ENCODE measurements at regions not wholly inside any gene's neighbourhood (a gene's known extent, or its start where the extent isn't known, plus 50 kb on each side); places are given as distances from the start of the nearest gene placed in this dataset.
"Not testable (repeated sequence)": the region's sequence is repeated elsewhere in the genome, so short reads cannot be mapped to it uniquely, and the experiment has no call there.

- not testable (repeated sequence) for H3K9me3 Mint-ChIP-seq; H3K27ac Mint-ChIP-seq; H3K36me3 Mint-ChIP-seq (ENCODE audit: low read depth); H3K4me1 Mint-ChIP-seq; ATAC-seq (replicated peaks); H3K4me3 Mint-ChIP-seq
- peaks cover 21% of the 10 kb centered on the region for H3K27me3 Mint-ChIP-seq
Observed at GRCh38 chr11:71152312-71153004, 99.9 kb downstream of the SHANK2 start.

DNA sequence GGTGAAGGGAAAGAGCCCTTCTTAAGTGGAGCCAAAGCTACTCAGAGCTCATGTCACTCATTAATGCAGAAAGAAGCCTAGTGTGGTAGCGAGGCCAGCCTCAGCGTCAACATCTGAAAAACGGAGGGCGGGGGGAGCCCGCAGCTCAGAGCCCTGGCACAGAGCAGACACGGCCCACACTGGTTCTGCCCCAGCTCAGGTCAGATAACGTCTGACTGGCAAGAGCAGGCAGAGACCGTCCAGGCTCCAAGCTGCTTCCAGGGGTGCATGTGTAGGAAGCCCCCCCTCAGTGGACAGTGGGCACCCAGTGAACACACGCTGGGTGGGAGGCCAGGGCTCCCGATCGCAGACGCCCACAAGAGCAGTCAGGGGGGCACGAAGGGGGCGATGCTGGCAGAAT, 100.8 kb downstream of the SHANK2 start:
- Mint-ChIP-seq H3K36me3 (ENCODE audit: low read depth) (no peaks in the 10 kb centered on the region), H3K9me3 (peaks cover 4% of the 10 kb centered on the region), H3K27ac (no peak overlapping the region), H3K27me3 (peaks cover 14% of the 10 kb centered on the region), H3K4me3 (no peak overlapping the region), H3K4me1 (no peaks in the 10 kb centered on the region)
- no peak for ATAC-seq (replicated peaks)

DNA sequence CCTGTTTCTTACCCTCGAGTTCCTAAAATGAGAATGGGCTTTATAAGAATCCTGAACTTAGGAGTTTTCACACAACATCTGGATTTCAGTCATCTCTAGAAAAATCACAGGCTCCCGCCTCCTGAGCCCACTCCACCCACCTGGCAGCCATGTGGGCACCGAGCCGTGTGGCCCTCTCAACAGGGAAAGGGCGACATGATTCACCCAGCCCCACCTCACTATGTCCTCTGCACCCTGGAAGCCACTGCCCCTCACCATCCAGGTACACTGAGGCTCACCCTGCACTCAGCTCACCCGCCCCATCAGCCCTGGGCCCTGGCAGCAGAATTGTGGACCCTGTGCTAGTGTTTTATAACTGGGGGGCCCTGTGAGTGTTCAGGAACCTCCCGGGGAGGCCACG, 101.5 kb downstream of the SHANK2 start:
- Mint-ChIP-seq H3K27me3 (peaks cover 10% of the 10 kb centered on the region), H3K27ac (no peak overlapping the region), H3K9me3 (peaks cover 4% of the 10 kb centered on the region), H3K4me1 (no peaks in the 10 kb centered on the region), H3K36me3 (ENCODE audit: low read depth) (no peaks in the 10 kb centered on the region), H3K4me3 (no peak overlapping the region)
- ATAC-seq (replicated peaks): no peak

GRCh38 chr11:71148716-71149115, 103.7 kb downstream of the SHANK2 start:
- Mint-ChIP-seq H3K27me3 (peaks cover 10% of the 10 kb centered on the region), H3K4me3 (no peak overlapping the region), H3K27ac (no peak overlapping the region), H3K4me1 (no peaks in the 10 kb centered on the region), H3K36me3 (ENCODE audit: low read depth) (no peaks in the 10 kb centered on the region), H3K9me3 (peaks cover 4% of the 10 kb centered on the region)
- ATAC-seq (replicated peaks): no peak

DNA sequence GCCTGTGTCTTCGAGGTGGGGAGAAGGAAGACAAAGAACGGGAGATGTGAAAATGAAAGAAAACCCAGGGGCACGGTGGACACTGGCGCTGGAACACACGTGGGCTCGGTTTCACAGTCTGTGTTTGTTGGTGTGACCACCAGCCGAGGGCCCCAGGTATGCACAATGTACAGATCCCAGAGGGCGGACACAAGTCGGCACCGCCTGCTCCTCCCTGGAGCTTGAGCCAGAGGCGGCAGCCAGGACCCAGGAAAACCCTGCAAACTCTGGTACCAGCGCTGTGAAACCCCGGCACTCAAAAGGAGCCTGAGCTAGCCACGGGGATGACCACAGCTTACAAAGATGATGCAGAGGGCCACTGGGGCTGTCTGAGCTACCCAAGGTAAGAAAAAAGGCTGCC, 105.0 kb downstream of the SHANK2 start:
- no peak overlapping the region for H3K4me3 Mint-ChIP-seq
- H3K36me3 Mint-ChIP-seq (ENCODE audit: low read depth): no peaks in the 10 kb centered on the region
- no peak for ATAC-seq (replicated peaks)
- peaks cover 5% of the 10 kb centered on the region for H3K27me3 Mint-ChIP-seq
- no peak overlapping the region for H3K27ac Mint-ChIP-seq
- H3K4me1 Mint-ChIP-seq: no peaks in the 10 kb centered on the region
- H3K9me3 Mint-ChIP-seq: peaks cover 4% of the 10 kb centered on the region

GRCh38 chr11:71146846-71147245, 105.5 kb downstream of the SHANK2 start:
- ATAC-seq (replicated peaks): no peak
- peaks cover 4% of the 10 kb centered on the region for H3K9me3 Mint-ChIP-seq
- H3K27ac Mint-ChIP-seq: no peak overlapping the region

DNA sequence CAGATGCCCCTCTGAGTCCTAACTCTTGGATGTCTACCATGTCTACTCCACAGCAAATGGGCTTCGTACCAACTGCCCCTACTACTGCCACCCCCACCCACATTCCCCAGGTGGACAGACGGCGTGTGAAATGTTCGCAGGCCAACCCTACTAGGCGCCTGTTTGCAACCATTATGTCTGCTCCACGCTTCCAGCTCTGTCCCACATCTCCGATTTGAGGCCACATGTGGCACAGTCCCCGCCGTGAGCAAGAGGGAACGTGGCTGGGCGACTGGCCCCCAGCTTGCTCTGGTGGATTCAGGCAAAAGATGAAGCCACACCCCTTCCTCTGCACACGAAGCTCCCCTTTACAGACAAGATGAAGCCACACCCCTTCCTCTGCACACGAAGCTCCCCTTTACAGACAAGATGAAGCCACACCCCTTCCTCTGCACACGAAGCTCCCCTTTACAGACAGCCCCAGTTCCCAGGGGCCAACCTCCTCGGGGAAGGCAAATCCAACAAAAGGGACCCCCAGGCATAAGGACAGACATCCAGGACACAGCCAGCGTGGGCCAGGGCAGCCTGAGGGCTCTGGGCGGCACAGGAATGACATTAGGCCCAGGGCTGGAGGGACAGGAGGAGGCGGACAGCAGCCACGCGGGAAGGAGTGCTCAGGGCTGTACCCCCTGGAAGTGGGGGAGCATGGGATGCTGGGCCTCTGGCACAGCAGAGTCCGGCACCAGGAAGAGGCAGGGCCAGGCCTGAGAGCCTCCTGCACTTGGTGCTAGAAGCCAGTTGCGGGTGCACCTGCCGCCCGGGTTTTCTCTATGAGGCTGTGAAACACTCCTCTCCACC, 106.2 kb downstream of the SHANK2 start:
- H3K36me3 Mint-ChIP-seq (ENCODE audit: low read depth): no peaks in the 10 kb centered on the region
- H3K4me1 Mint-ChIP-seq: no peaks in the 10 kb centered on the region
- H3K9me3 Mint-ChIP-seq: peaks cover 4% of the 10 kb centered on the region
- ATAC-seq (replicated peaks): no peak
- no peak overlapping the region for H3K4me3 Mint-ChIP-seq
- H3K27ac Mint-ChIP-seq: no peak overlapping the region
- H3K27me3 Mint-ChIP-seq: peaks cover 4% of the 10 kb centered on the region

More at GRCh38 chr11:71146846-71147245, 105.5 kb downstream of the SHANK2 start:
- Mint-ChIP-seq H3K4me3 (no peak overlapping the region), H3K36me3 (ENCODE audit: low read depth) (no peaks in the 10 kb centered on the region), H3K27me3 (peaks cover 5% of the 10 kb centered on the region), H3K4me1 (no peaks in the 10 kb centered on the region)

- H3K27ac Mint-ChIP-seq: no peak overlapping the region
- H3K36me3 Mint-ChIP-seq (ENCODE audit: low read depth): no peaks in the 10 kb centered on the region
- H3K4me3 Mint-ChIP-seq: no peak overlapping the region
- H3K9me3 Mint-ChIP-seq: peaks cover 4% of the 10 kb centered on the region
- ATAC-seq (replicated peaks): no peak
- H3K4me1 Mint-ChIP-seq: no peaks in the 10 kb centered on the region
- peaks cover 4% of the 10 kb centered on the region for H3K27me3 Mint-ChIP-seq
Observed at GRCh38 chr11:71145368-71145767, 107.0 kb downstream of the SHANK2 start.

- ATAC-seq (replicated peaks): no peak
- no peak overlapping the region for H3K4me3 Mint-ChIP-seq
- H3K27ac Mint-ChIP-seq: no peak overlapping the region
- no peaks in the 10 kb centered on the region for H3K4me1 Mint-ChIP-seq
- peaks cover 4% of the 10 kb centered on the region for H3K9me3 Mint-ChIP-seq
- no peaks in the 10 kb centered on the region for H3K36me3 Mint-ChIP-seq (ENCODE audit: low read depth)
- peaks cover 4% of the 10 kb centered on the region for H3K27me3 Mint-ChIP-seq
Observed at GRCh38 chr11:71144736-71145135, 107.6 kb downstream of the SHANK2 start.

GRCh38 chr11:71144010-71144409, 108.4 kb downstream of the SHANK2 start:
- Mint-ChIP-seq H3K4me1 (no peaks in the 10 kb centered on the region), H3K9me3 (no peaks in the 10 kb centered on the region), H3K27me3 (peaks cover 4% of the 10 kb centered on the region), H3K27ac (no peak overlapping the region), H3K4me3 (no peak overlapping the region), H3K36me3 (ENCODE audit: low read depth) (no peaks in the 10 kb centered on the region)
- ATAC-seq (replicated peaks): no peak

- Mint-ChIP-seq H3K4me3 (no peak overlapping the region), H3K4me1 (no peaks in the 10 kb centered on the region), H3K27me3 (peaks cover 4% of the 10 kb centered on the region), H3K9me3 (no peaks in the 10 kb centered on the region), H3K27ac (no peak overlapping the region), H3K36me3 (ENCODE audit: low read depth) (no peaks in the 10 kb centered on the region)
- no peak for ATAC-seq (replicated peaks)
Observed at GRCh38 chr11:71140206-71140919, 112.0 kb downstream of the SHANK2 start.

DNA sequence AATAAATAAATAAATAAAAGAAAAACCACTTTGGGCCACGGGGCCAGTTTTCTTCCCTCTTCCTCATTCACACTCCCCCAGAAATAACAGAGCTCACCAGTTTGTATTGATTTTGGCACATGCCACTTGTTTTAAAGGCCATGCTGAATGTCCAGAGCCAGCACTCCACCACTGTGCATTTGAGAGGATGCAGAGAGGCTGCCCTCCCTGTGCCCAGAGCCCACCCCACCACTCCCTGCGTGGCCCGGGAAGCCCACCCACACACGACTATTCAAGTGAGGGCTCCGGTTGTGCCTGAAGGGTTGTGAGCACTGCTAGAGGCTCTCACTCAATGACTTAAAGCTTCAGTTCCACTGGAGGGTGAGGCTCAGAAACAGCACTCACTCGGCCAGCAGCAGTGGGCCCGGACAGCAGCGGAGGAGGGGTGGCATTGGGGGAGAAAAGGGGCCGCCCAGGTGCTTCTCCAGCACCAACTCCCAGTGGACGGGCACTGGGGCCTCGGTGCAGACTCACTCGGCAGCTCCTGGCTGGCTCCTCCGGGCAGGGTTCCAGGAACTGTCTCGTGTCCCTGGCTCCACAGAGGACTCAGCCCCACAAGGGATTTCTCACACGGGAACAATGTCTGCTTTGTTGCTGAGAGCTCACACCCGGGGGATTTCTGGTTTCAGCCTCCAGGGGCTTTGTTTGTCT, 112.7 kb downstream of the SHANK2 start:
- Mint-ChIP-seq H3K4me3 (no peak overlapping the region), H3K27ac (no peak overlapping the region), H3K36me3 (ENCODE audit: low read depth) (no peaks in the 10 kb centered on the region), H3K27me3 (peaks cover 8% of the 10 kb centered on the region), H3K9me3 (no peaks in the 10 kb centered on the region), H3K4me1 (no peaks in the 10 kb centered on the region)
- no peak for ATAC-seq (replicated peaks)

DNA sequence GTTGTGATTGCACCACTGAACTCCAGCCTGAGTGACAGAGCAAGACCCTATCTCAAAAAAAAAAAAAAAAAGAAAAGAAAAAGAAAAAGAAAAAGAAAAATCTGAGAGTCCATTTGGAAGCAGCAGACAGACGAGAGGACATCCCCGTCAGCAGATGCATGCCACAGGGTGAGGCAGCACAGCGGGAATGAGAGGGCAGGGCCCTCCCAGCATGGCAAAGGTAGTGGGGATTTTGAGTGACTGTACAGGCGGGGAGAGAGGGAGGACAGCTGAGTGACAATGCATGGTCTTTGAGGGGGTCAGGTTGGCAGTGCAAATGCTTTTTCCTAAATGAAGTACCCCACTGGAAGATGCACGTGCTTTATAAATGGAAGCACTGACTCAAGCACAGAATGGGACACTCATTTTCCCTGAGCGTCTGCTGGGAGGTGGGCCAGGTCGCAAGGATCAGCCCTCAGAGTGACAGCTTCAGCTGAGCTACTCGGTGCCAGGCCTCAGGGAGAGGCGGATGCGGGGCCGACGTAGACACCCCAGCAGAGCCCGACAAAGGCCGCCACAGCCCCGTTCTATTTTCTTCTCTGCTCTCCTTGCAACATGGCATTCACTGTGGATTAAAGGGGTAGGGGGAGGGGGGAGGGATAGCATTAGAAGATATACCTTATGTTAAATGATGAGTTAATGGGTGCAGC, 113.5 kb downstream of the SHANK2 start:
- peaks cover 8% of the 10 kb centered on the region for H3K27me3 Mint-ChIP-seq
- H3K27ac Mint-ChIP-seq: no peak overlapping the region
- no peak overlapping the region for H3K4me3 Mint-ChIP-seq
- ATAC-seq (replicated peaks): no peak
- no peaks in the 10 kb centered on the region for H3K36me3 Mint-ChIP-seq (ENCODE audit: low read depth)
- H3K4me1 Mint-ChIP-seq: no peaks in the 10 kb centered on the region
- H3K9me3 Mint-ChIP-seq: no peaks in the 10 kb centered on the region

- peaks cover 12% of the 10 kb centered on the region for H3K27me3 Mint-ChIP-seq
- ATAC-seq (replicated peaks): no peak
- H3K4me3 Mint-ChIP-seq: no peak overlapping the region
Observed at GRCh38 chr11:71137376-71137775, 115.0 kb downstream of the SHANK2 start.

More at GRCh38 chr11:71137376-71137775, 115.0 kb downstream of the SHANK2 start:
- H3K36me3 Mint-ChIP-seq (ENCODE audit: low read depth): no peaks in the 10 kb centered on the region
- H3K27ac Mint-ChIP-seq: no peak overlapping the region
- no peaks in the 10 kb centered on the region for H3K4me1 Mint-ChIP-seq
- no peaks in the 10 kb centered on the region for H3K9me3 Mint-ChIP-seq
